GM12892 (cell line): ENCODE measurements at regions not wholly inside any gene's neighbourhood (a gene's known extent, or its start where the extent isn't known, plus 50 kb on each side); places are given as distances from the start of the nearest gene placed in this dataset.

ENCODE experiments used
- DNase-seq: peaks from one replicate; pipeline ENCODE4 v3.0.0; 2011; ENCODE audit not compliant: insufficient read length
- FAIRE-seq: peaks from 2 replicates; lab custom pipeline; 2011; peaks lifted over from hg19 to GRCh38; lab: Jason Lieb, UNC
- POLR2A ChIP-seq: IDR thresholded peaks from 2 replicates; pipeline ENCODE4 v1.6.1; 2011; ENCODE audit warnings: low read depth, low read length, control low read depth
- POLR2AphosphoS5 ChIP-seq: IDR thresholded peaks from 2 replicates; pipeline ENCODE4 v1.6.1; 2011; ENCODE audit warnings: low read depth, low read length, control low read depth
- TAF1 ChIP-seq: IDR thresholded peaks from 2 replicates; pipeline ENCODE4 v1.6.1; 2011; ENCODE audit warnings: low read depth, mild to moderate bottlenecking, control low read depth, low read length, borderline replicate concordance

GRCh38 chr6:94089941-94090340 is 670.6 kb upstream of the EPHA7 start:
- FAIRE-seq = no peak
- TF ChIP-seq POLR2AphosphoS5 (no peak), TAF1 (no peak), POLR2A (no peak)
- DNase-seq = no peak

DNA sequence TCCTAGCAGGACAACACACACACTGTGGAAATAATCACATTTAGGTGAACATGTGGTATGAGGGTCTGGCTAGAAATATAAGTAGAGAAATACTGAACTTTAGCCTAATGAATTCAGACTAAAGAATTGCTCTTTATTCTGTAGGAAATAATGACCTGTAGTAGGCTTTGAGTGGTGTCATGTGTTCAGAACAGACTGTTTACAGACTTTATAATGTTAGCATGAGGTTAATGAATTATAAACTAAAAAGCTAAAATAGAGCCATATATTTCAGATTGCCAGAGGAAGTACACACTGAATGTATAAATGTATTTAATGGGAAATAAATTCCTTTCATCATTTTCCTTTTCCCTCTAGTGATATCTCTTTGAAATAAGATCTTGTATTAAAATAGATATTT is 669.5 kb upstream of the EPHA7 start:
- no peak for FAIRE-seq
- TF ChIP-seq POLR2A = no peak
- DNase-seq = no peak

DNA sequence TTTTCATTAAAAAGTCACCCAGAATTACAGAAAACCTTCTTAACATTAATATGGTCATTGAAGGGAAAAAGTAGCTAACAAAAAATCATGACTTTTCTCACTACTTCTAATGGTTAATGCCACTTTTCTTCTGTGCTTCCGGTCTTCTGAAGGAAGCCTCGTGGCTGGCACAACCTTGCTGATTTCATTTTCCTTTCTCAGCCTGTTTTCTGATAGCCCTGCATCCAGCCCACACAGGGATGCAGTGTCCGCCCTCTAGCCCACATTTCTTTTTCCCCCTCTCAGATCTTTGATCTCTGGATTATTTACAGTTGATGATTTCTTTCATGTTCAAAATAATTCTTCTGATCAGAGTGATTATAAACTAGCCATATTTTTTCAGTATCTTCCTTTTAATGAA is 655.4 kb upstream of the EPHA7 start:
- DNase-seq = no peak
- TF ChIP-seq POLR2A (no peak), POLR2AphosphoS5 (no peak), TAF1 (no peak)
- no peak for FAIRE-seq

DNA sequence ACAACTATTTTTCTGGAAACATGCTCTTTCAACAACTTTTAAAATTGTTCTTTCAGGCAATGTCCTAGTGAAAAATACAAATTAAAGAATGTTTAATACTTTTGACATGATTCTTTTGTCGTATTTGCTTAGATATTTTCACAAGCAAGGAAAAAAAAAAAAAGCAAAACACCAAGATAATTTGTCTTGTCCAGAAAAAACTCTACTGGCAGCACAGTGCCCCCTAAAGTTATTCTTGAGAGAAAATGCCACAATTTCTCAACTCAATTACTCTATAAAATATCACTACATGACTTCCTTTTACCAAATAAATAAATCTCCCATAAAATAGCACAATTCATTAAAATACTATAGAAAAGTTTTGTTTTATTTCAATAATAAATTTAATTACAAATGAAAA is 652.5 kb upstream of the EPHA7 start:
- FAIRE-seq (no peak), DNase-seq (no peak)
- TF ChIP-seq POLR2A = no peak
- no peak for TF ChIP-seq POLR2AphosphoS5
- no peak for TF ChIP-seq TAF1

DNA sequence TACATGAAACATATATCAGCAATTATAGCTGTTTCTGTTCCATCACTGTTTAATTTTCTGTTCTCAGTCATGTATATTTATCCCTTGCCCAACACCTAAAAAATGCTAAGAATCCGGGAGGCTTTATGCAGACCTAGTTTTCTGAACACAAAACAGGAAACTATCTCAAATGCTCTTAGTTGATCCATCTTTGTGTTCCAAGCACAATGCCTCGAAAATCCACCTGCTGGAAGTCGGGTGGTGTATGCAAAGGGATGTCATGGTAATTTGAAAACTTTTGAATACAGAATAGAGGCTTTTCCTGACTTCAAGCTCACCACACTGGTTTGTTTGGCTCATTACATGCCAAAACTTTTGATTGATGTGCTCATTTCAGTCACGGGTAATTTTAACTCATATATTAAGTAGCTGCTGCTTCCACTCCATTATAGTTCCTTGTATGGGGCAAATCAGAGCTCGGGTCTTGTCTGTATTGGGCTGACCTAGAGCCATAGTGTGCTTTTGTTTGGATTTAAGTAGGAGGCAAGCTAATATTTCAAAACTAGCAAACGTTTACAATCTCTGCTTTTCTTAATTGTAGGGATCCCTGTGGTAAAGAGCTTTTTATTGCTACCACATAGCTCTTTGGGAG is 646.5 kb upstream of the EPHA7 start:
- FAIRE-seq (no peak), DNase-seq (no peak)
- TF ChIP-seq POLR2AphosphoS5 (no peak), TAF1 (no peak), POLR2A (no peak)

- TF ChIP-seq TAF1 (no peak), POLR2A (no peak), POLR2AphosphoS5 (no peak)
- DNase-seq (no peak), FAIRE-seq (no peak)
Measured at GRCh38 chr6:94052749-94053148, 633.4 kb upstream of the EPHA7 start.

DNA sequence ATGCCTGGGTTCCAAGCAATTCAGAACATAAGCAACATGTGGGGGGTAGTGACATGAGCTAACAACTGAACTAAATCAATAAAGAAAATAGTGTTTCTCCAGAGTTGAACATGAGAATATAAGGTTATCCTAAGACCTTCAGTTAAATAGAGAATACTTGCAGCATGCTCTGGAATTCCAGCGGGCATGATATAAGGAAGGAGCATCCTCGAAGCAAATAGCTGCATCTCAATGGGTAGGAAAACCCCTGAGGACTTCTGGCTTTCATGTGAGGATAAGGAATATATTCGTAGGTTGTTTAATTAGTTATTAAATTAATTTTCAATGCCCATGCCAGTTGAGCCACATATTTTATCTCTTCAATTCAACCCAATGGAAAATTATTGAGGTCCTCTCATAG is 631.2 kb upstream of the EPHA7 start:
- FAIRE-seq = no peak
- no peak for TF ChIP-seq POLR2AphosphoS5
- no peak for TF ChIP-seq TAF1
- no peak for TF ChIP-seq POLR2A
- DNase-seq = no peak

GRCh38 chr6:94049001-94049400 is 629.6 kb upstream of the EPHA7 start:
- no peak for TF ChIP-seq TAF1
- TF ChIP-seq POLR2A = no peak
- no peak for TF ChIP-seq POLR2AphosphoS5
- FAIRE-seq = no peak
- DNase-seq = no peak

DNA sequence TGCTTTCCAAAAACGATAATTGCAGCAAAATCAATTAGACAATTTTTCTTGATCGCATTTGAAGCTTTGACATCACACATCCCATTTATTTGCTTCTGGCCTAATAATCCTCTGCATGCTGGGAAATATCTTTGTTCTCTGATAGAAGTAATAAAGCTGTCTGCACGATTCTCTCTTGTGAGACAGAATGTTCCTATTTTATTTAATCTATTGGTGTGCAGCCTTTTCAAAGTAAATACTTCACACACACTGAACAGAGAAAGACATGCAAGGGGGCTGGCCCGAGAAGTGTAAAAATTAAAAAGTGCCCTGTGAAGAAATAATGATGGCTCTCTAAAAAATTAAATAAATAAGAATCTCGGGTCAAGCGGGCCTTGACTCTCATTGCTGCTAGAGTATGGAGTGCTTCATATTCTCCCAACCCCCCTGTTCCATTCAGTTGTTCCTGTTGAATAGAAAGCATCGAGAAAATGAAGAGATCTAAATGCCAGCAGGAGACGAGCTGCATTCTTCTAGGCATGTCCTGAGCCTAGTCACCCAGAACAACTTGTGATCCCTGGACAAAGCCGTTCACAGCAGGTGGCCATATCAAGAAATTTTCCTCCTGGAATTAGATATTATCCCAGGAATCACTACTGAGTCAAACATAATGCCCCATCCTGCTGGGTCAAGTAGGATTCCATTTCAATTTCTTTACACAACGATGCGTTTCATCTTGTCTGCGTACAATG is 625.9 kb upstream of the EPHA7 start:
- TF ChIP-seq POLR2A (no peak), POLR2AphosphoS5 (no peak), TAF1 (no peak)
- DNase-seq = no peak
- FAIRE-seq = no peak

DNA sequence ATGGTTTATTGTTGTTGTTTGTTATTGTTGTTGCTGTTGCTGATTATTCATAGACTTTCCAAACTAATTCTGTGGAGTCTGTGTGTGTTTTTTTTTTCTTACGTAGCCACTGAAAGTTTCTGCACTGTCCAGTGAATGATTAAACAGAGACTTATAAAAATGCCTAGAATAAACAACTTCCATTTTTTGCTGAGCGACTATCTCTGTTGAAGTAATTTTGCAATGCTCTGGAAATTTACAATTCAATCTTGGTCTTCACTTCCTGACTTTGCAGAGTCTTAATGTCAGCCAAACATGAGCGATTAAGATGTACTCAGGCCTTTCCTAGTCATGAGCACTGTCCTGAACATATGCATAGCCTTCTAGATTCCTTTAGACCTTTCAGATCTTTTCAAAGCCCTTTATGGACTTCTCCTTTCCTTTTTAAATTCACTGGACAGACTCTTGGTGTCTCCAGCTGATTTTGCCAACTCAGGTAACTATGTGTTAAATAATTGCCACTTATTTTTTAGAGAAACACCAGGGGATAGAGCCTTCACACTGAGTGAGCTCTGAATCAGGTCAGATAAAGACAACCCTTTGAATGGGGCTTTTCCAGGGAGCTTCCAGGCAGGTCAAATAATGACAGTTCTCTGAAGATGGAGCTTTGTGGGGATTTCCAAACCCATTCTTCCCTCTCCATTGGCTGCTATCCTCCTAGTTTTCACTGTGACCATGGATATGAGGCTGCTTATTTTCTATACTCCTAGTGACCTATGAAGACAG is 622.8 kb upstream of the EPHA7 start:
- DNase-seq (no peak), FAIRE-seq (no peak)
- TF ChIP-seq POLR2AphosphoS5 (no peak), TAF1 (no peak), POLR2A (no peak)

GRCh38 chr6:94036024-94036423 is 616.7 kb upstream of the EPHA7 start:
- TF ChIP-seq POLR2A = no peak
- no peak for TF ChIP-seq POLR2AphosphoS5
- TF ChIP-seq TAF1 = no peak
- no peak for FAIRE-seq
- no peak for DNase-seq
